ENCODE measurements at regions not wholly inside any gene's neighbourhood (a gene's known extent, or its start where the extent isn't known, plus 50 kb on each side); places are given as distances from the start of the nearest gene placed in this dataset.

- peaks cover 3% of the 10 kb centered on the region; the same call in 1 of the 2 replicates for H3K9me3 ChIP-seq (ENCODE audit: low read length)
- no peaks in the 10 kb centered on the region for H3K79me2 ChIP-seq (ENCODE audit: insufficient read depth, low read length)
- H4K20me1 ChIP-seq (ENCODE audit: insufficient read depth, low read length), result no peaks in the 10 kb centered on the region
- H3K9me2 ChIP-seq (ENCODE audit: low read depth, low read length), result no peaks in the 10 kb centered on the region
- H2AFZ ChIP-seq (ENCODE audit: low read length), result no peak overlapping the region
- H3K36me3 ChIP-seq (ENCODE audit: insufficient read depth, low read length), result no peaks in the 10 kb centered on the region
- TF ChIP-seq CTCF (IDR thresholded peaks at IDR 0.05; ENCODE audit: low read length) (no peak), EZH2 (IDR thresholded peaks at IDR 0.05; ENCODE audit: borderline replicate concordance, low read length) (no peak)
- H3K27ac ChIP-seq (ENCODE audit: low read depth, low read length, poor library complexity, severe bottlenecking), result no peak overlapping the region
- no peak overlapping the region for H3K4me3 ChIP-seq (ENCODE audit: low read depth, low read length, poor library complexity, severe bottlenecking)
- H3K27me3 ChIP-seq (ENCODE audit: insufficient read depth, low read length), result no peaks in the 10 kb centered on the region
- no peaks in the 10 kb centered on the region for H3F3A ChIP-seq (ENCODE audit: insufficient read depth, low read length)
- H3K4me2 ChIP-seq (ENCODE audit: low read length), result no peak overlapping the region
- H3K4me1 ChIP-seq (ENCODE audit: insufficient read depth, low read length, severe bottlenecking), result no peaks in the 10 kb centered on the region
- H3K9ac ChIP-seq (ENCODE audit: low read length), result no peak overlapping the region
Observed at GRCh38 chr3:105972069-105972468, 103.3 kb upstream of the CBLB start.

DNA sequence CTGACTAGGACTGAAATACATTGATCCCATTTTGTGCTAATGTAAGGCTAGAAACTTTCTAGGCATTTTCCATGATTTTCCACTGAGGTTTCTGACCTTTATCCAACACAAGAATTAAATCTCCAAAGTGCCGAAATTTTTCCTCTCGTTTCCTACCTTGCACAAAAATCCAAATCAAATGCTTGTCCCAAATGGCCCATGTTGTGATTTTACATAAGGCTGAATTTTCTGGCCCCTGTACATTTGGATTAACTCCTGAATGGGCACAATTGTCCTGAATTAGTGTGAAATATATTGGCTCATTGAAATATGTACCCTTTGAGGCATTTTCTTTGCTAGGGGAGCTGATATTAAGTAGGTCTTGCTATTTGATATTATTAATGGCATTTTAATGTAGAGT lies 105.6 kb upstream of the CBLB start:
- Histone ChIP-seq H3K27me3 (ENCODE audit: insufficient read depth, low read length) (no peaks in the 10 kb centered on the region), H3K9me3 (ENCODE audit: low read length) (peaks cover 3% of the 10 kb centered on the region; the same call in 1 of the 2 replicates), H3K36me3 (ENCODE audit: insufficient read depth, low read length) (no peaks in the 10 kb centered on the region), H3K9ac (ENCODE audit: low read length) (no peak overlapping the region), H4K20me1 (ENCODE audit: insufficient read depth, low read length) (no peaks in the 10 kb centered on the region), H3K4me2 (ENCODE audit: low read length) (no peak overlapping the region), H3K4me1 (ENCODE audit: insufficient read depth, low read length, severe bottlenecking) (no peaks in the 10 kb centered on the region), H3K79me2 (ENCODE audit: insufficient read depth, low read length) (no peaks in the 10 kb centered on the region), H3F3A (ENCODE audit: insufficient read depth, low read length) (no peaks in the 10 kb centered on the region), H3K27ac (ENCODE audit: low read depth, low read length, poor library complexity, severe bottlenecking) (no peak overlapping the region), H2AFZ (ENCODE audit: low read length) (no peak overlapping the region), H3K9me2 (ENCODE audit: low read depth, low read length) (no peaks in the 10 kb centered on the region), H3K4me3 (ENCODE audit: low read depth, low read length, poor library complexity, severe bottlenecking) (no peak overlapping the region)
- no peak for TF ChIP-seq CTCF (IDR thresholded peaks at IDR 0.05; ENCODE audit: low read length)

DNA sequence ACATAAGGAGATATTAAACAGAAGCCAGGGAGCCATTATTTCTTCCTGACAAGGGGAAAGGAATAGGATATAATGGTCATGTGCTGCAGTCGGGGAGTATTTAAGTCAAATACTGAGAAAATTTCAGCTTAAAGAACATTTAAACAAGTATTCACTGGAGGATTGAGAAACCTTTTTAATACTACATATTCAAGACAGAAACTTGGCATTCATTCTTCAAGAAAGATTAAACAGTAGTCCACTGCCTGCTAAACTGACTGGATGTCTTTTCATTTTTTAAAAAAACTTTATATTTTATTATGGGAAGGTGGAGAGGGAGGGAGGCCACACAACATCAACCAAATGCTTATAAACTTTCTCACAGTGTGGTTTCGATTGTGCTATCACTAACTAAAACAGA lies 107.4 kb upstream of the CBLB start:
- TF ChIP-seq CTCF (IDR thresholded peaks at IDR 0.05; ENCODE audit: low read length) (no peak), EZH2 (IDR thresholded peaks at IDR 0.05; ENCODE audit: borderline replicate concordance, low read length) (no peak)
- no peak overlapping the region for H3K4me2 ChIP-seq (ENCODE audit: low read length)
- no peaks in the 10 kb centered on the region for H3K9me2 ChIP-seq (ENCODE audit: low read depth, low read length)
- H2AFZ ChIP-seq (ENCODE audit: low read length), result no peak overlapping the region
- H3K79me2 ChIP-seq (ENCODE audit: insufficient read depth, low read length), result no peaks in the 10 kb centered on the region
- H3K27ac ChIP-seq (ENCODE audit: low read depth, low read length, poor library complexity, severe bottlenecking), result no peak overlapping the region
- no peak overlapping the region for H3K9ac ChIP-seq (ENCODE audit: low read length)
- H4K20me1 ChIP-seq (ENCODE audit: insufficient read depth, low read length), result no peaks in the 10 kb centered on the region
- H3K9me3 ChIP-seq (ENCODE audit: low read length), result no peaks in the 10 kb centered on the region
- no peaks in the 10 kb centered on the region for H3K27me3 ChIP-seq (ENCODE audit: insufficient read depth, low read length)
- H3F3A ChIP-seq (ENCODE audit: insufficient read depth, low read length), result no peaks in the 10 kb centered on the region
- no peak overlapping the region for H3K4me3 ChIP-seq (ENCODE audit: low read depth, low read length, poor library complexity, severe bottlenecking)
- no peaks in the 10 kb centered on the region for H3K4me1 ChIP-seq (ENCODE audit: insufficient read depth, low read length, severe bottlenecking)
- no peaks in the 10 kb centered on the region for H3K36me3 ChIP-seq (ENCODE audit: insufficient read depth, low read length)

All from OCI-LY1 (cell line).